ENCODE measurements at regions not wholly inside any gene's neighbourhood (a gene's known extent, or its start where the extent isn't known, plus 50 kb on each side); places are given as distances from the start of the nearest gene placed in this dataset.

DNA sequence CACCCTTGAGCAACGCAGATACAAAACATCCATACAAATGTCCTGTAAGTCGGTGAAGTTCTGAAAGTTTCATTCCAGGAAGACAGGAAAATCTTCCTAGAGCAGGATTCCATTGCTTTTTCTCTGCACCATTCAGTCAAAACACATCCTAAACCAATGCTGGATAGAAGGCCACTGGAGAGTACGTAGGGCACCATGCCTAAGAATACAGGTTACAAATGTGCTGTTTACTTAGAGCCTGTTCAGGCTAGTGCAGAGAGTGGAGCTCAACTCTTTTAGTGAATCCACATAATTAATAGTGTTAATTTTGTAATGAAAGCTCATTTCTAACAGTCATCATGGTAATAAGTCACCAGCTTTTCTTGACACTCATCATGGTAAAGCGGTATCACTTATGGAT lies 187.6 kb downstream of the NHLRC3 start:
- Mint-ChIP-seq H3K36me3 (ENCODE audit: low read depth) (no peaks in the 10 kb centered on the region), H3K27me3 (peaks cover 25% of the 10 kb centered on the region)
- ATAC-seq, result no peak

DNA sequence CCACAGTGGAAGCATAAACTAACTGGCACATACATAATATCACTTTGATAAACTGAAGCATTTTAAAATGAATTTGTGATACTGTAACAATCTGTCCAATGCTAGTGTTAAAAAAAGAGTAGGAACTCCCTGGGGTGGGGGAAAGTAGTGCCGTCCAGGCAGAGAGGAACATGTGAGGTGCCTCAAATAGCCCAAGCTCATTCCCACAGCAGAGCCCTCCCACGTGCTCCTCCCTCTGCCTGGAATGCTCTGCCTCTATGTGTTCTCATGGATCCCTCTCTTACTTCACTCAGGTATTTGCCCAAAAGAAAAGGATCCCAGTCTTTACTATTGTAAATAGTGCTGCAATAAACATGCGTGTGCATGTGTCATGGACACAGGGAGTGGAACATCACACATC lies 188.1 kb downstream of the NHLRC3 start:
- H3K27ac Mint-ChIP-seq, result no peak overlapping the region
- no peak for ATAC-seq
- DNase-seq, result no peak
- no peak overlapping the region for H3K4me3 Mint-ChIP-seq
- H3K9me3 ChIP-seq (ENCODE audit: control insufficient read depth, low read length, poor library complexity, severe bottlenecking), result no peaks in the 10 kb centered on the region
- peaks cover 29% of the 10 kb centered on the region for H3K27me3 Mint-ChIP-seq
- no peaks in the 10 kb centered on the region for H3K4me1 Mint-ChIP-seq
- H3K36me3 Mint-ChIP-seq (ENCODE audit: low read depth), result no peaks in the 10 kb centered on the region

More for the DNA sequence above, 187.6 kb downstream of the NHLRC3 start:
- no peaks in the 10 kb centered on the region for H3K4me1 Mint-ChIP-seq
- H3K27ac Mint-ChIP-seq, result no peak overlapping the region
- H3K4me3 Mint-ChIP-seq, result no peak overlapping the region
- no peaks in the 10 kb centered on the region for H3K9me3 ChIP-seq (ENCODE audit: control insufficient read depth, low read length, poor library complexity, severe bottlenecking)
- no peak for DNase-seq

DNA sequence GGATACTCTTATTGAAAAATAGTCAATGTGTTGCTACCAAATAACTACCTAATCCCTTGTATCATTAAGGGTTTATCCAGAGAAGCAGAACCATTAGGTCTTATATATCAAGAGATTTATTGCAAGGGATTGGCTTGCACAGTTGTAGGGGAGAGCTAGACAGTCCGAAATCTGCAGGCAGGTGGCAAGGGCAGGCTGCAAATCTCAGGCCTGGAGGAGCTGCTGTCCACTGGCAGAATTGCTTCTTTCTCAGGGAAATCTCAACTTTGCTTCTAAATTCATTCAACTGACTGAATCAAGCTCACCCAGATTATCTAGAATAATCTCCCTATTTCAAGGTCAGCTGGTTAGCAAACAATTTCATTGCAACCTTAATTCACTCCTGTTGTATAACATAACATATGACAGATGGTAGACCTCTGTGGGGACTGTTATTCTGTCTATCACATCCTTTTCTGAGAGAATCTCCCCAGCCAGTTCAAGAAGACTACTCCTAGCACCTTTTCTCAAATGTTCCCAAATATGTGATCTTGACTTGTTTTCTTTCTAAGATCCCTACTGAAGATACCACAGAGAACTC lies 194.2 kb downstream of the NHLRC3 start:
- no peak for ATAC-seq
- H3K27ac Mint-ChIP-seq, result no peak overlapping the region
- H3K27me3 Mint-ChIP-seq, result peaks cover 64% of the 10 kb centered on the region

DNA sequence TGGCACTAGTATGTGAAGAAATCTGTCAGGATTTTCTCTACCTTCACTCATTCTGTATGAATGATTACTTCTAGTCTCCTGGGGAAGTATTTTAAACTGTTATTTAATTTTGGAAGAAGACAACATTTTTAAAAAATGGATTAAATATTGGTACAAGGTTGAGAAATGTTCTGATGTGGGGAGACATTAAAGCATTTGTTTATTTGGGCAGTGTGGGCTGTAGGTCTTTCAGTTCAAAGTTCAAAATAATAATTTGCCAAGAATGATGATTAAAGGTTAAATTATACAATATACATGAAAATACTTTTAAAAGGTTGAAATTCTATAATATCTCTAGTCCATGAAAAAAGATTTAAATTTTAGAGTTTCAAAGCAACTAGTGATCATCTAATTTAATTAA lies 194.7 kb downstream of the NHLRC3 start:
- ATAC-seq, result no peak
- Mint-ChIP-seq H3K4me1 (peaks cover 2% of the 10 kb centered on the region), H3K27ac (no peak overlapping the region), H3K27me3 (peaks cover 64% of the 10 kb centered on the region), H3K4me3 (no peak overlapping the region), H3K36me3 (ENCODE audit: low read depth) (no peaks in the 10 kb centered on the region)
- no peaks in the 10 kb centered on the region for H3K9me3 ChIP-seq (ENCODE audit: control insufficient read depth, low read length, poor library complexity, severe bottlenecking)
- DNase-seq, result no peak

More for the DNA sequence above, 194.2 kb downstream of the NHLRC3 start:
- H3K9me3 ChIP-seq (ENCODE audit: control insufficient read depth, low read length, poor library complexity, severe bottlenecking), result no peaks in the 10 kb centered on the region
- no peak for DNase-seq
- no peak overlapping the region for H3K4me3 Mint-ChIP-seq
- peaks cover 2% of the 10 kb centered on the region for H3K4me1 Mint-ChIP-seq
- no peaks in the 10 kb centered on the region for H3K36me3 Mint-ChIP-seq (ENCODE audit: low read depth)

DNA sequence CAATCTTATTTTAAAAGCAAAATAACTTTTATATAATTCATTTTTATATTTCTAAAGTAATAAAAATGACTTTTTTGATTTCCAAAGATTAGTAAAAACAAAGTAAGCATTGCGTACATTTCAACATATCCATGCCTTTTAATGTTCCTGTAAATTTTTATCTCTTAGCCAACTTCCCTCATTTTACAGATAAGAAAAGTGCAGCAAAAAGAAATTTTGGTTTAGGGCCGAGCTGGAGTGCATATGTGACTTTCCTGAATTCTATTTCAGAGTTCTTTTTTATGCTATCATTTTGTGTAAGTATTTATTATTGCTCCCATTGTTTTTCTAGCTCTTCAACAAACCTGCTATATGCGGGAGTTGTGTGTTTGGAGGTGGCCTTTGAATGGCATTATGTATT lies 195.3 kb downstream of the NHLRC3 start:
- Mint-ChIP-seq H3K27ac (no peak overlapping the region), H3K4me1 (peaks cover 2% of the 10 kb centered on the region), H3K36me3 (ENCODE audit: low read depth) (no peaks in the 10 kb centered on the region), H3K4me3 (no peak overlapping the region), H3K27me3 (peaks cover 62% of the 10 kb centered on the region)
- no peaks in the 10 kb centered on the region for H3K9me3 ChIP-seq (ENCODE audit: control insufficient read depth, low read length, poor library complexity, severe bottlenecking)
- DNase-seq (no peak), ATAC-seq (no peak)

DNA sequence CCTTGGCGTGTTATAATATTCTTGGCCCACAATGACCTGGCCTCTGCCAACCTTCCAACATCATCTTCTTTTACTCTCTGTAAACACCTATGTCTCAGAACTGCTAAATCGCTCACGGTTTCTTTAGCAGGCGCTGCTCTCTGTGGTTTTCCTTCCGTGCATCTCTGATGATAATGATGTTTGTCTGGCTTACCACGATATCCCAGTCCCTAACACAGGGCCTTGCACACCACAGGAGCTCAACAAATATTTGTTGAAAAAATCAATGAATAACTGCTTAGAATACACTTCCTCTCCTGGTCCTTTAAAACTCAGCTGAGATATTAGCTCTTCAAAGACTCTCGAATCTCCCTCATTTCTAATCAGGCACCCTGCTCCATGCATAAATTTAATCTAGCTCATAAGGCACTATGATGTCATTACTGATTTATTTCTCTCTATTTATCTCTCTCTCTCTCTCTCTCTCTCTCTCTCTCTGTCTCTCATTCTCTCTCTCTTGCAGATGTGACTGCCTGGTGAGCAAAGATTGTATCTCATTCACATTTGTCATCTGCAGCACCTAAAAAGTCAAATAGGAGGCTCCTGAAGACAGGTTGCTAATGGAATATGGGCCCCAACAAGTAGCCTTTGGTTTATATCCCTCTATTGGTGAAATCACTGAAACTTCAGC lies 206.4 kb downstream of the NHLRC3 start:
- H3K4me1 Mint-ChIP-seq, result no peaks in the 10 kb centered on the region
- H3K9me3 ChIP-seq (ENCODE audit: control insufficient read depth, low read length, poor library complexity, severe bottlenecking), result no peaks in the 10 kb centered on the region
- ATAC-seq, result no peak
- H3K36me3 Mint-ChIP-seq (ENCODE audit: low read depth), result no peaks in the 10 kb centered on the region
- no peak overlapping the region for H3K27ac Mint-ChIP-seq
- no peak for DNase-seq
- H3K4me3 Mint-ChIP-seq, result no peak overlapping the region
- peaks cover 21% of the 10 kb centered on the region for H3K27me3 Mint-ChIP-seq

DNA sequence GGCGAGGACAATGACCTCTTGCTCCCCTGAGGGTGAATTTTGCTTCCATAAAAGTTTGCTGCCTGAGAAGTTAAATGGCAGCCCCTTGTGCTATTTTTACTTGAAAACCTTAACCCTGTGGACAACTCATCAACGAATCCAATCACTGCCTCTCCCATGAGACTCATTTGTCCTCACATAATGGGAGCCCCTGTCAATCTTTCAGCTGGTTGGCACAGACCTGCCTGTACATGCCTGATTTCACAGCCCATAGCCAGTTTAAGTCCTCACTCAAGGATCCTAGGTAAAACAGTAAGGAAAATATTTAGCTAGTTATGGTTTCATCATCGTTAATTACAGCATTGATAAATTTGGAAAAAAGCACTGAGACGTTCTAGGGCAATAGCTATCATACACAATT lies 207.4 kb downstream of the NHLRC3 start:
- ATAC-seq, result no peak
- Mint-ChIP-seq H3K4me1 (no peaks in the 10 kb centered on the region), H3K36me3 (ENCODE audit: low read depth) (no peaks in the 10 kb centered on the region), H3K27ac (no peak overlapping the region), H3K27me3 (peaks cover 16% of the 10 kb centered on the region), H3K4me3 (no peak overlapping the region)
- DNase-seq, result no peak
- no peaks in the 10 kb centered on the region for H3K9me3 ChIP-seq (ENCODE audit: control insufficient read depth, low read length, poor library complexity, severe bottlenecking)

DNA sequence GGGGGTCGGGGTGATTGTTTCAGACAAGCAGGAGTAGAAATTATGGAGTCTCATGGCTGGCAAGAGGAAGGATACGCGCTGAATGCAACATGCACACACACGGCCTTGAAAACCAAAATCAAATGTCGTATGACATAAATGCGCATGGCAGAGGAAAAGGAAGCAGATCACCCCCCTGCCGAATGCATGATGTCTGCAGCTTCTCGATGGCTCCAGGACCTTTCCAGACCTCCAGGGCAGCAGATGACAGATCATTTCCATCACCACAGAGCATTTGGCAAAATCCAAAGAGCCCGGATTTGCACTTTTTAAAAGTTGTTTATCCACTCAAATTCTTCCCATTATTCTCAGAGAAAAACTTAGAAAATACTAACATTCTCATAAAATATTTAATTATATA lies 211.7 kb downstream of the NHLRC3 start:
- Mint-ChIP-seq H3K27me3 (peaks cover 16% of the 10 kb centered on the region), H3K4me3 (no peak overlapping the region), H3K4me1 (no peaks in the 10 kb centered on the region), H3K27ac (no peak overlapping the region), H3K36me3 (ENCODE audit: low read depth) (no peaks in the 10 kb centered on the region)
- no peak for ATAC-seq
- no peak for DNase-seq
- no peaks in the 10 kb centered on the region for H3K9me3 ChIP-seq (ENCODE audit: control insufficient read depth, low read length, poor library complexity, severe bottlenecking)

DNA sequence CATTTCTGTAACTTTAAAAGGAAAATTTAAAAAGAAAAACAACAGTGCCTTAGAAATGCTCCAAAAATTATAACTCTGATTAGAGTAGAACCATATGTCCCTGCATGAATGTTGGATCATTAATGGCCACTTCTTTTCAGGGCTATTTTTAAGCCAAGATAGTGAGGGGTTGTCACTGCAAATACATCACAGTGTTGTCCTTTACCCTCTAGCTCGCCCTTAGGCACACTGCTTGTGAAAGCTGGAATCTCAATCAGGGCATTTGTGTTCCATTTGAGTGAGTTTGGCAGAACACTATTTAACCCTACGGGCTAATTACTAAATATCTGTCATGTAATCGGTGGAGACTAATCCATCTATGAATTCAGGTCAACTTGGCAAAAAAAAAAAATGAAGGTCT lies 212.2 kb downstream of the NHLRC3 start:
- Mint-ChIP-seq H3K27me3 (peaks cover 16% of the 10 kb centered on the region), H3K36me3 (ENCODE audit: low read depth) (no peaks in the 10 kb centered on the region), H3K27ac (no peak overlapping the region), H3K4me1 (no peaks in the 10 kb centered on the region), H3K4me3 (no peak overlapping the region)
- ATAC-seq (no peak), DNase-seq (no peak)
- H3K9me3 ChIP-seq (ENCODE audit: control insufficient read depth, low read length, poor library complexity, severe bottlenecking), result no peaks in the 10 kb centered on the region

DNA sequence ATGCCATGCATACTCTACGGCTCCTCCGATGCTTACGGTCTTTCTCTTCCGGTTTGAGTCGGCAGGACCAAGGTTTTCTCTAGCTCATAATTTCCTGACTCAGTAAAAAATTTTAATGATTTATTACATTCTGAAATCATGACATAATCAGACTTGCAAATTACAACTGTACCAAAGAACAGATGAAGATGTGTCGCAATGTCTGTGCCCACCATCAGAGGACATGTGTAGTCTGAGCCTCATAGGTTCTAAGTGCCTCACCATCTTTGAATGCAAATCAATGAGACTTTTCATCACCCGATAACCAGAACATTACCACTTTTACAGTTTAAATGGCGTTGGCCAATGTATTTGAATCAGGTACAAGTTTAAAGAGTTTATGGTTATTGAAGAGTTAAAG lies 213.1 kb downstream of the NHLRC3 start:
- H3K36me3 Mint-ChIP-seq (ENCODE audit: low read depth), result no peaks in the 10 kb centered on the region
- no peaks in the 10 kb centered on the region for H3K4me1 Mint-ChIP-seq
- H3K27me3 Mint-ChIP-seq, result peaks cover 12% of the 10 kb centered on the region
- DNase-seq, result no peak
- ATAC-seq, result no peak
- H3K4me3 Mint-ChIP-seq, result no peak overlapping the region
- H3K27ac Mint-ChIP-seq, result no peak overlapping the region
- no peaks in the 10 kb centered on the region for H3K9me3 ChIP-seq (ENCODE audit: control insufficient read depth, low read length, poor library complexity, severe bottlenecking)

DNA sequence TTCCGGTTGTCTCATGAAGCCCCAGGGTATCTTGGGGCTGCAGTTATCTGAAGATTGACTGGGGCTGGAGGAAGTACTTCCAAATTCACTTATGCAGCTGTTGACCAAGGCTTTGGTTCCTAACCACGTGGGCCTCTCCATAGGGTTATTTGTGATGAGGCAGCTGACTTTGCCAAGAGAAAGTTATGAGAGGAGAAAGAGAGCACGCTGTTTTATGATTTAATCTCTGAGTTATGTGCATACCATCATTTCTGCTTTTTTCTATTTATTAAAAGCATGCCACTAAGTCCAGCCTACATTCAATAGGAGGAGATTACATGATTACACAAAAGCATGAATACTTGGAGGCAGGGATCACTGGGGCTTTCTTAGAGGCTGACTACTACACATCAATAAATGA lies 215.5 kb downstream of the NHLRC3 start:
- no peaks in the 10 kb centered on the region for H3K4me1 Mint-ChIP-seq
- no peak overlapping the region for H3K27ac Mint-ChIP-seq
- H3K4me3 Mint-ChIP-seq, result no peak overlapping the region
- H3K27me3 Mint-ChIP-seq, result no peaks in the 10 kb centered on the region
- ATAC-seq, result no peak
- DNase-seq, result no peak
- H3K9me3 ChIP-seq (ENCODE audit: control insufficient read depth, low read length, poor library complexity, severe bottlenecking), result no peaks in the 10 kb centered on the region
- H3K36me3 Mint-ChIP-seq (ENCODE audit: low read depth), result no peaks in the 10 kb centered on the region

DNA sequence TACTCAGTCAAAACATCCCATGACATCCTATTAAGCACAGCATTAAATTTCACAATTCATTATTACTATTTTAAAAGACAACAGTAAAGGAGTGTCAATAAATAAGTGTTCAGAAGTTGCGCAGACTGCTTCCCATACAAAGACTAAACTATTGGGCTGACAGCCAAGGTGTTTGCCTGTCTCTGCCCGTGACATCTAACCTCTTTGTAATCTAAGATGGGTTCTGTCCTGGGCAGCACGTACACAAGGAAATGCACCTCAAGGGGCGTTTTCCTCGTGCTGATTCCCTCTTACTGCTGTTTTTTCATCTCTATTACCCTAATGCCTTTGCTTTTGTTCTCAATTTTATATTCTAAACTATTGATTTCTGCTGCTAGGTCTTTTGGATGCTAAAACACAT lies 216.3 kb downstream of the NHLRC3 start:
- no peak for DNase-seq

DNA sequence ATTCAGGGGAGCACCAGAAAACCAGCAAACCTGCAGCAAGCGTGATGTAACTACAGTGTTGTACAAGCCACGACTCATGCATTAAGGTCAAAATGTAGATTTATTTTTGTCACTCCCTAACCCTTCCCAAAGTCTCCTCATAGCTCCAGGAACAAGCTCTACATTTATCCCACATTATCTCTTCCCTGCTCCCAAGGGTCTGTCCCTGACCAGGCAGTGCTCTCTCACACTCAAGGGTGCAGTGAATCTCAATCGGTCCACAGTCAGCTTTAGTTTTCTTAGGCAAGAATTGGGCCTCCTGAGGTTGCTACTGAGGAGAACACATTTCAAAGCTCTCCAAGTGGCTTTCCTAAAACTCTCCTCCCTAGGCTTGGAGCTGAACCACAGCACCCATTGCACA lies 219.4 kb downstream of the NHLRC3 start:
- no peak overlapping the region for H3K27ac Mint-ChIP-seq
- H3K36me3 Mint-ChIP-seq (ENCODE audit: low read depth), result no peaks in the 10 kb centered on the region
- DNase-seq, result no peak
- no peaks in the 10 kb centered on the region for H3K9me3 ChIP-seq (ENCODE audit: control insufficient read depth, low read length, poor library complexity, severe bottlenecking)
- H3K4me1 Mint-ChIP-seq, result peaks cover under 1% of the 10 kb centered on the region
- peaks cover 5% of the 10 kb centered on the region for H3K27me3 Mint-ChIP-seq
- H3K4me3 Mint-ChIP-seq, result no peak overlapping the region
- no peak for ATAC-seq

More for the DNA sequence above, 216.3 kb downstream of the NHLRC3 start:
- H3K9me3 ChIP-seq (ENCODE audit: control insufficient read depth, low read length, poor library complexity, severe bottlenecking), result no peaks in the 10 kb centered on the region
- Mint-ChIP-seq H3K27ac (no peak overlapping the region), H3K27me3 (no peaks in the 10 kb centered on the region), H3K4me1 (no peaks in the 10 kb centered on the region), H3K36me3 (ENCODE audit: low read depth) (no peaks in the 10 kb centered on the region), H3K4me3 (no peak overlapping the region)
- ATAC-seq, result no peak
